Ishikawa (cell line): ENCODE measurements at regions not wholly inside any gene's neighbourhood (a gene's known extent, or its start where the extent isn't known, plus 50 kb on each side); places are given as distances from the start of the nearest gene placed in this dataset.

ENCODE experiments used
- CEBPB ChIP-seq: IDR thresholded peaks from 2 replicates; pipeline ENCODE4 v1.6.1; 2012
- CREB1 ChIP-seq: IDR thresholded peaks from 2 replicates; pipeline ENCODE4 v1.6.1; 2012; ENCODE audit warnings: low read depth
- YY1 ChIP-seq: IDR thresholded peaks from 2 replicates; pipeline ENCODE4 v1.6.1; 2012; ENCODE audit warnings: low read depth

- TF ChIP-seq YY1 (no peak), CEBPB (no peak), CREB1 (no peak)
Observed at GRCh38 chr11:15801126-15801525, 555.2 kb downstream of the SOX6 start.
